Tibial nerve (tissue), 4 donors: ENCODE measurements at regions not wholly inside any gene's neighbourhood (a gene's known extent, or its start where the extent isn't known, plus 50 kb on each side); places are given as distances from the start of the nearest gene placed in this dataset.

Experiments used
- CTCF ChIP-seq, 5 experiments: fragments of 200-600 bp in 3 of 5; fragments of 450-650 bp in 2 of 5; sonication (generic) in 3 of 5; IDR thresholded peaks; one replicate each; pipeline ENCODE4 v1.5.1; 2016 to 2019; ENCODE audit warnings: antibody characterized with exemption in 5 of 5, mild to moderate bottlenecking in 3 of 5, moderate library complexity in 2 of 5
- EP300 ChIP-seq, 2 donors: sonication (generic); formaldehyde crosslinking; IDR thresholded peaks; one replicate each; pipeline ENCODE4 v1.6.1; 2017; ENCODE audit warnings: antibody characterized with exemption in 2 of 2, mild to moderate bottlenecking in 1 of 2

DNA sequence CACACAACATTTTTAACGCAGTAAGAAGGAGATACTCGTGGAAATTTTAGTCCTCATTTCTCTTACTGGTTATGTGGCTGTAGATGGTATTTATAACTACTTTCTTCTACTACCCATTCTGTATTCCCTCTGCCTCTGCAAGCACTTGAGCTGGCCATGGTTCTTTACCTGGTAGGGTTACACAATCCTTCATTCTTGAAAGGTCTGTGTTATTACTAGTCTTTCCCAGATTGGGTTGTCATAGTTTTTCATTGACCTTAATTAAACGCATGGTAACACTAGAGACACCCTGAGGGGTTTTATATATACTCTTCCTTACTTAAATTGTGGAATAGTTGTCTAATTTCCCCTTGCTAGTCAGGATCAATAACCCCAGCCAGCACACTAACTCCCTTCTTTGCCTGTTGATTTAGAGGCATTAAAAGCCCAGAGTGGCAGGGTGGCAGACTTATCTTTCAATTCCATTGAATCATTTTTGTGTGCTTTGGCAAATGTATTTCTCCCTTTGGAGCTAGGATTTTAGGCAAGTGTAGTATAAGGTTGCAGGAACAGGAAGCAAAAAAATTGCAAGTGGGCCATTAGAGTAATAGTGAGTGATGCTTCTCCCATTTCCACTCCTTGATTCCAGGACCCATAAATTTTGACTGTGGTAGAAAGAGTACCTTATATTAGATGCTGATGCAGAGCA, 113.6 kb upstream of the EMCN start:
- TF ChIP-seq CTCF (IDR thresholded peaks at IDR 0.05) (no peak), EP300 (IDR thresholded peaks at IDR 0.05) (no peak)
